Progenitor cell of endocrine pancreas (in vitro differentiated cells): ENCODE measurements at regions not wholly inside any gene's neighbourhood (a gene's known extent, or its start where the extent isn't known, plus 50 kb on each side); places are given as distances from the start of the nearest gene placed in this dataset.

Source experiments
- DNase-seq: peaks from one replicate; pipeline ENCODE4 v3.0.0; 2021; ENCODE audit warnings: low spot score; ENCODE audit not compliant: unreplicated experiment
- H3K27ac Mint-ChIP-seq: 2 replicates; pipeline ENCODE4 v1.8.0; 2021; ENCODE audit warnings: mild to moderate bottlenecking, moderate library complexity, mixed read lengths
- H3K27me3 Mint-ChIP-seq: 2 replicates; pipeline ENCODE4 v1.8.0; 2021; ENCODE audit warnings: mixed read lengths
- H3K36me3 Mint-ChIP-seq: 2 replicates; pipeline ENCODE4 v1.8.0; 2022; ENCODE audit warnings: mixed read lengths; ENCODE audit not compliant: insufficient read depth
- H3K4me1 Mint-ChIP-seq: 2 replicates; pipeline ENCODE4 v1.8.0; 2021; ENCODE audit warnings: low read depth, mixed read lengths
- H3K4me3 Mint-ChIP-seq: 2 replicates; pipeline ENCODE4 v1.8.0; 2021; ENCODE audit warnings: low read depth, mild to moderate bottlenecking, moderate library complexity, mixed read lengths
- H3K9me3 Mint-ChIP-seq: 2 replicates; pipeline ENCODE4 v1.8.0; 2021; ENCODE audit warnings: low read depth, mixed read lengths
- CTCF ChIP-seq: fragments of 200-600 bp; sonication (generic); IDR thresholded peaks from one replicate; pipeline ENCODE4 v1.5.0; 2021; ENCODE audit warnings: antibody characterized with exemption, mild to moderate bottlenecking; ENCODE audit not compliant: unreplicated experiment

DNA sequence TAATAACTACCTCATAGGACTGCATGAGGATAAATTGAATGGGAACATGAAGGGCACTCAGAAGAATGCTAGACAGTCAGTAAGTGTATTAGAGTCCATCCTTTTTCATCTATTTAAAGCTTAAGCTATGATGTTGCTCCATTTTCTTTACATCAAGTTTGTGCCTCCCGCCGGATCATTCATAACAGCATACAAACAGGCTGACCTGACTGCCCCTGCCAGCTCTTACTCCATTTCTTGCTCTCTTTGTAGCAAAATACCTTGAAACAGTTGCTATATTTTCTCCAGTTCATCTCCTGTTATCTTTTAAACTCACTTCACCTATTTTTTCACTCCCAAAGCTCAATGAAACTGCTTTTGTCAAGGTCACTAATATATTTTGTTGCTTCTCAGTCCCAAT, 315.6 kb upstream of the ALCAM start:
- Mint-ChIP-seq H3K4me3 (no peak overlapping the region), H3K36me3 (no peaks in the 10 kb centered on the region), H3K9me3 (no peaks in the 10 kb centered on the region), H3K4me1 (no peaks in the 10 kb centered on the region), H3K27ac (no peak overlapping the region), H3K27me3 (no peaks in the 10 kb centered on the region)
- no peak for DNase-seq
- no peak for TF ChIP-seq CTCF

DNA sequence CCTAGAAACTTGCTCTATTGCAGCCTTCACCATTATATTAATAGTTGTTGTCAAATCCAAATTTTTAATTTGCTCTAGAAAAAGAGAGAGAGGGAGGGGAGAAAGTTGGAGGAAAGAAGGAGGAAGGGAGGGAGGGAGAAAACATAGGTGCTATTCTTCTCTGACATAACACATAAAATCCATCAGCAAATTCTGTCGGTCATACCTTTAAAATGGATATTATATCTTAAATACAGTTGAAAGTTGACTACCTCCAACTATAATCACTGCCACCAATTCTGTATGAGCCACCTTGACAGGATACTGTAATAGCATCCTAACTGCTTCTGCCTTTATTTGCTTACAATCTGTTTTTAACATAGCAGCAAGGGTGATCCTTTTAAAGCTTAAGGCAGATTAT, 314.7 kb upstream of the ALCAM start:
- H3K4me3 Mint-ChIP-seq, result no peak overlapping the region
- H3K27ac Mint-ChIP-seq, result no peak overlapping the region
- no peak for DNase-seq
- no peaks in the 10 kb centered on the region for H3K27me3 Mint-ChIP-seq
- no peaks in the 10 kb centered on the region for H3K36me3 Mint-ChIP-seq
- no peaks in the 10 kb centered on the region for H3K9me3 Mint-ChIP-seq
- no peak for TF ChIP-seq CTCF
- no peaks in the 10 kb centered on the region for H3K4me1 Mint-ChIP-seq

- no peak overlapping the region for H3K4me3 Mint-ChIP-seq
- no peaks in the 10 kb centered on the region for H3K27me3 Mint-ChIP-seq
- H3K9me3 Mint-ChIP-seq, result peaks cover 9% of the 10 kb centered on the region
- peaks cover 11% of the 10 kb centered on the region for H3K4me1 Mint-ChIP-seq
- no peak for TF ChIP-seq CTCF
- H3K27ac Mint-ChIP-seq, result no peak overlapping the region
- DNase-seq, result no peak
- peaks cover 2% of the 10 kb centered on the region for H3K36me3 Mint-ChIP-seq
Measured at GRCh38 chr3:105062853-105063252, 303.9 kb upstream of the ALCAM start.

GRCh38 chr3:105065895-105066839, 300.5 kb upstream of the ALCAM start:
- H3K4me1 Mint-ChIP-seq, result peaks cover 11% of the 10 kb centered on the region
- no peaks in the 10 kb centered on the region for H3K36me3 Mint-ChIP-seq
- no peaks in the 10 kb centered on the region for H3K27me3 Mint-ChIP-seq
- no peak for TF ChIP-seq CTCF
- peaks cover 13% of the 10 kb centered on the region for H3K9me3 Mint-ChIP-seq
- no peak overlapping the region for H3K4me3 Mint-ChIP-seq
- DNase-seq, result no peak
- no peak overlapping the region for H3K27ac Mint-ChIP-seq

GRCh38 chr3:105067361-105067760, 299.3 kb upstream of the ALCAM start:
- H3K27ac Mint-ChIP-seq, result no peak overlapping the region
- no peak overlapping the region for H3K4me3 Mint-ChIP-seq

More at GRCh38 chr3:105067361-105067760, 299.3 kb upstream of the ALCAM start:
- no peaks in the 10 kb centered on the region for H3K27me3 Mint-ChIP-seq
- DNase-seq, result no peak
- peaks cover 8% of the 10 kb centered on the region for H3K4me1 Mint-ChIP-seq
- no peak for TF ChIP-seq CTCF
- no peaks in the 10 kb centered on the region for H3K36me3 Mint-ChIP-seq
- peaks cover 13% of the 10 kb centered on the region for H3K9me3 Mint-ChIP-seq
